ENCODE measurements at regions not wholly inside any gene's neighbourhood (a gene's known extent, or its start where the extent isn't known, plus 50 kb on each side); places are given as distances from the start of the nearest gene placed in this dataset.

GRCh38 chr4:107317611-107318010 lies 281.5 kb upstream of the DKK2 start:
- no peak for DNase-seq (ENCODE audit: low spot score)

GRCh38 chr4:107315584-107315983 lies 279.5 kb upstream of the DKK2 start:
- no peak for DNase-seq (ENCODE audit: low spot score)

GRCh38 chr4:107314156-107314555 lies 278.0 kb upstream of the DKK2 start:
- no peak for DNase-seq (ENCODE audit: low spot score)

GRCh38 chr4:107312366-107312765 lies 276.3 kb upstream of the DKK2 start:
- no peak for DNase-seq (ENCODE audit: low spot score)

GRCh38 chr4:107304699-107305286 lies 268.7 kb upstream of the DKK2 start:
- no peak for DNase-seq (ENCODE audit: low spot score)

- DNase-seq (ENCODE audit: low spot score): no peak
These were observed 263.5 kb upstream of the DKK2 start for GRCh38 chr4:107299646-107300045.

GRCh38 chr4:107292979-107293378 lies 256.9 kb upstream of the DKK2 start:
- DNase-seq (ENCODE audit: low spot score): no peak

- no peak for DNase-seq (ENCODE audit: low spot score)
These were observed 247.8 kb upstream of the DKK2 start for GRCh38 chr4:107283587-107284559.

GRCh38 chr4:107279733-107280132 lies 243.6 kb upstream of the DKK2 start:
- no peak for DNase-seq (ENCODE audit: low spot score)

GRCh38 chr4:107278791-107279483 lies 242.8 kb upstream of the DKK2 start:
- no peak for DNase-seq (ENCODE audit: low spot score)

- no peak for DNase-seq (ENCODE audit: low spot score)
These were observed 239.9 kb upstream of the DKK2 start for GRCh38 chr4:107276052-107276451.

- DNase-seq (ENCODE audit: low spot score): no peak
These were observed 239.1 kb upstream of the DKK2 start for GRCh38 chr4:107275225-107275624.

- DNase-seq (ENCODE audit: low spot score): no peak
These were observed 234.5 kb upstream of the DKK2 start for GRCh38 chr4:107270614-107271013.

GRCh38 chr4:107269175-107269574 lies 233.1 kb upstream of the DKK2 start:
- DNase-seq (ENCODE audit: low spot score): no peak

GRCh38 chr4:107265859-107266258 lies 229.7 kb upstream of the DKK2 start:
- no peak for DNase-seq (ENCODE audit: low spot score)

GRCh38 chr4:107261241-107261874 lies 225.2 kb upstream of the DKK2 start:
- DNase-seq (ENCODE audit: low spot score): no peak

- DNase-seq (ENCODE audit: low spot score): no peak
These were observed 222.2 kb upstream of the DKK2 start for GRCh38 chr4:107258359-107258758.

- DNase-seq (ENCODE audit: low spot score): no peak
These were observed 219.5 kb upstream of the DKK2 start for GRCh38 chr4:107255596-107255995.

GRCh38 chr4:107255114-107255513 lies 219.0 kb upstream of the DKK2 start:
- DNase-seq (ENCODE audit: low spot score): no peak

GRCh38 chr4:107253579-107254068 lies 217.5 kb upstream of the DKK2 start:
- DNase-seq (ENCODE audit: low spot score): no peak

GRCh38 chr4:107253090-107253489 lies 217.0 kb upstream of the DKK2 start:
- no peak for DNase-seq (ENCODE audit: low spot score)

GRCh38 chr4:107252571-107252970 lies 216.5 kb upstream of the DKK2 start:
- no peak for DNase-seq (ENCODE audit: low spot score)
